Endothelial cell of umbilical vein (primary cell): ENCODE measurements at regions not wholly inside any gene's neighbourhood (a gene's known extent, or its start where the extent isn't known, plus 50 kb on each side); places are given as distances from the start of the nearest gene placed in this dataset.

Experiments used
- BruUV-seq: library from RNA; stranded (reverse); fragments of 400-500 nt; replicated peaks from 2 replicates; lab custom pipeline; 2021; lab: Mats Ljungman, UMichigan
- CTCF ChIA-PET: fragments of 300-600, 350-600 bp; sonication (Branson Sonifier 250); formaldehyde crosslinking; loops from one replicate; lab custom pipeline; 2021; ENCODE audit warnings: antibody characterized with exemption, inconsistent platforms; lab: Charles Lee
- POLR2A ChIA-PET: fragments of 300-600, 350-600 bp; sonication (Branson Sonifier 250); formaldehyde crosslinking; loops from one replicate; lab custom pipeline; 2021; ENCODE audit warnings: antibody characterized with exemption, inconsistent platforms; lab: Charles Lee
- DNase-seq: peaks from one replicate; pipeline ENCODE4 v3.0.0-alpha.2; 2011; ENCODE audit warnings: low read depth, low spot score
- FAIRE-seq: peaks from 2 replicates; lab custom pipeline; 2011; peaks lifted over from hg19 to GRCh38; lab: Jason Lieb, UNC
- H2AFZ ChIP-seq: 2 replicates; pipeline ENCODE4 v1.6.0; 2012; ENCODE audit warnings: low read depth, low read length, control low read depth, inconsistent platforms
- H3K27ac ChIP-seq: 2 replicates; pipeline ENCODE4 v1.5.1; 2011; ENCODE audit warnings: low read depth, mild to moderate bottlenecking, control low read depth, low read length, moderate library complexity; ENCODE audit not compliant: insufficient read depth
- H3K27me3 ChIP-seq, 2 experiments: 2 replicates each; pipeline versions ENCODE4 v1.6.0 to v1.6.1; 2011; ENCODE audit warnings: low read length in 2 of 2, mixed read lengths in 1 of 2; ENCODE audit not compliant: control insufficient read depth in 2 of 2, insufficient read depth in 2 of 2
- H3K36me3 ChIP-seq, 2 experiments: 2 replicates in 1 of 2; 3 replicates in 1 of 2; pipeline ENCODE4 v1.5.1; 2011; ENCODE audit warnings: low read length in 2 of 2, mild to moderate bottlenecking in 1 of 2, moderate library complexity in 1 of 2; ENCODE audit not compliant: control insufficient read depth in 2 of 2, insufficient read depth in 2 of 2; ENCODE audit errors: extremely low read depth in 1 of 2
- H3K4me1 ChIP-seq: 3 replicates; pipeline ENCODE4 v1.5.1; 2011; ENCODE audit warnings: mild to moderate bottlenecking, low read length; ENCODE audit not compliant: control insufficient read depth, insufficient read depth; ENCODE audit errors: extremely low read depth
- H3K4me2 ChIP-seq: 2 replicates; pipeline ENCODE4 v1.6.1; 2011; ENCODE audit warnings: low read length, control low read depth, mixed read lengths; ENCODE audit not compliant: insufficient read depth
- H3K4me3 ChIP-seq, 3 experiments: fragments of 200-600 bp in 1 of 3; sonication (generic), shearing (Covaris generic) in 1 of 3; replicated peaks in 1 of 3; 2 replicates each; pipeline ENCODE4 v1.5.1; 2011 to 2016; ENCODE audit warnings: control low read depth in 3 of 3, low read length in 3 of 3, mild to moderate bottlenecking in 2 of 3, inconsistent platforms in 1 of 3, low read depth in 1 of 3, moderate library complexity in 1 of 3; ENCODE audit not compliant: insufficient read depth in 1 of 3
- H3K79me2 ChIP-seq: 2 replicates; pipeline ENCODE4 v1.6.0; 2012; ENCODE audit warnings: low read length, inconsistent platforms; ENCODE audit not compliant: control insufficient read depth, insufficient read depth
- H3K9ac ChIP-seq: replicated peaks from 2 replicates; pipeline ENCODE3; 2011; ENCODE audit warnings: low read length, control low read depth; ENCODE audit not compliant: insufficient read depth; ENCODE audit errors: extremely low read depth
- H3K9me1 ChIP-seq: replicated peaks from 3 replicates; pipeline ENCODE4 v1.6.0; 2011; ENCODE audit warnings: mild to moderate bottlenecking, low read length; ENCODE audit not compliant: control insufficient read depth, insufficient read depth; ENCODE audit errors: extremely low read depth
- H3K9me3 ChIP-seq: replicated peaks from 2 replicates; pipeline ENCODE4 v1.5.1; 2012; ENCODE audit warnings: low read length, inconsistent platforms; ENCODE audit not compliant: control insufficient read depth, insufficient read depth
- H4K20me1 ChIP-seq: replicated peaks from 2 replicates; pipeline ENCODE3; 2011; ENCODE audit warnings: mild to moderate bottlenecking, low read length; ENCODE audit not compliant: control insufficient read depth, insufficient read depth; ENCODE audit errors: extremely low read depth
- EZH2 ChIP-seq: IDR thresholded peaks from 2 replicates; pipeline ENCODE4 v1.6.1; 2012; ENCODE audit warnings: borderline replicate concordance, low read depth, mild to moderate bottlenecking, moderate library complexity, low read length, inconsistent platforms; ENCODE audit not compliant: severe bottlenecking
- FOS ChIP-seq: IDR thresholded peaks from 2 replicates; pipeline ENCODE4 v1.6.1; 2011; ENCODE audit warnings: mild to moderate bottlenecking, low read length, moderate library complexity, borderline replicate concordance; ENCODE audit not compliant: insufficient read depth
- GATA2 ChIP-seq: IDR thresholded peaks from 2 replicates; pipeline ENCODE4 v1.7.0; 2011; ENCODE audit warnings: low read depth, mild to moderate bottlenecking, moderate library complexity, mixed read lengths, low read length; ENCODE audit not compliant: insufficient read length, insufficient read depth
- JUN ChIP-seq: IDR thresholded peaks from 2 replicates; pipeline ENCODE4 v1.6.1; 2011; ENCODE audit warnings: borderline replicate concordance, low read depth; ENCODE audit not compliant: insufficient read length, insufficient read depth
- MYC ChIP-seq: IDR thresholded peaks from one replicate; pipeline ENCODE4 v1.6.1; 2011; ENCODE audit warnings: mild to moderate bottlenecking, low read depth, low read length
- POLR2A ChIP-seq: IDR thresholded peaks from 2 replicates; pipeline ENCODE4 v1.6.1; 2012; ENCODE audit warnings: low read depth, mild to moderate bottlenecking, control low read depth, low read length
- POLR2AphosphoS5 ChIP-seq: IDR thresholded peaks from 2 replicates; pipeline ENCODE4 v1.6.1; 2012; ENCODE audit warnings: low read depth, mild to moderate bottlenecking, control low read depth, low read length, moderate library complexity; ENCODE audit not compliant: insufficient read depth
- dilution Hi-C: fragments of 300-500 bp; cut with MboI; formaldehyde crosslinking; loops from one replicate; pipeline ENCODE4 v1.15.0; 2019; ENCODE audit warnings: low sequenced_read_pairs; ENCODE audit not compliant: extremely low pct_ligation_motif_present
- intact Hi-C: fragments of 100-400 bp; cut with micrococcal nuclease; formaldehyde crosslinking; loops from one replicate; pipeline ENCODE4 v1.10.0; 2022
- TF ChIP-seq, protein P1 (sequence below), 2 donors: IDR thresholded peaks; 1 replicate in 1 of 2; 2 replicates in 1 of 2; pipeline ENCODE4 v1.5.1; 2011; ENCODE audit warnings: low read length in 2 of 2, mild to moderate bottlenecking in 2 of 2, moderate library complexity in 2 of 2, control low read depth in 1 of 2, inconsistent platforms in 1 of 2, low read depth in 1 of 2; ENCODE audit not compliant: insufficient read depth in 1 of 2; ENCODE audit errors: extremely low read depth in 1 of 2
- TF ChIP-seq, protein P2 (sequence below): IDR thresholded peaks from 2 replicates; pipeline ENCODE4 v1.6.1; 2011; ENCODE audit not compliant: insufficient read depth, insufficient read length

DNA sequence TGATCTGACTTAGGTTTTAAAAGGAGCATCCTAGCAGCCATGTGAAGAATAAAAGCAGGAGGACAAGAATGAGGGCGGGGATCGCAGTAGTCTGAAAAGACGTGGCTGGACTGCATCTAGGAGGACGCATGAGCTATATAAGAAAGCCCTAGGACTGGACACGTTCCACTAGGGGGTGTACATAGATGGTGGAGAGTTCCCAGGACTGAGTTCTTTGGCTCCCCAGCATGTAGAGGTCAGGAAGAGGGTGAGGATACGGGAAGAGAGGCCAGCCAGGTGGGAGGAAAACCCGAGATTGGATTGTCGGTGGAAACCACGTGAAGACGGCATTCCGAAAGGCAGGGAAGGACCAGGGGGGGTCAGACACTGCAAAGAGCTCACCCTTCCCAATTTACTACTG is 64.2 kb upstream of the CFAP161 start:
- POLR2A ChIA-PET, result interaction anchor here (1.0 to 1.5 kb wide), 2 partner anchors 46 to 67 kb away, joined by 3 read pairs; no protein-coding TSS in a partner anchor
- H3K4me2 ChIP-seq, result no peak overlapping the region
- H3K9ac ChIP-seq, result no peak overlapping the region
- no peak overlapping the region for H3K27ac ChIP-seq
- no TSS peak for BruUV-seq
- dilution Hi-C loops (no loop called here), intact Hi-C loops (loop anchor here (1.0 to 2.0 kb wide), 4 partner anchors 23 to 47 kb away; no protein-coding TSS in a partner anchor)
- CTCF ChIA-PET, result interaction anchor here (0.5 to 2.7 kb wide), 12 partner anchors 8 to 196 kb away, joined by 3 to 13 read pairs (median 4); partner anchors contain the start of gene TLNRD1
- no peak overlapping the region for H3K4me3 ChIP-seq
- no peaks in the 10 kb centered on the region for H3K79me2 ChIP-seq
- peaks cover 16% of the 10 kb centered on the region for H3K4me1 ChIP-seq
- peak; percentile 44 for DNase-seq
- H3K27me3 ChIP-seq, result no peaks in the 10 kb centered on the region
- H3K9me1 ChIP-seq, result no peaks in the 10 kb centered on the region
- peak overlapping the region; percentile 21 for H2AFZ ChIP-seq
- TF ChIP-seq JUN (no peak), POLR2AphosphoS5 (no peak), FOS (no peak), GATA2 (no peak), POLR2A (no peak), EZH2 (no peak), MYC (no peak)
- TF ChIP-seq, protein P1, sequence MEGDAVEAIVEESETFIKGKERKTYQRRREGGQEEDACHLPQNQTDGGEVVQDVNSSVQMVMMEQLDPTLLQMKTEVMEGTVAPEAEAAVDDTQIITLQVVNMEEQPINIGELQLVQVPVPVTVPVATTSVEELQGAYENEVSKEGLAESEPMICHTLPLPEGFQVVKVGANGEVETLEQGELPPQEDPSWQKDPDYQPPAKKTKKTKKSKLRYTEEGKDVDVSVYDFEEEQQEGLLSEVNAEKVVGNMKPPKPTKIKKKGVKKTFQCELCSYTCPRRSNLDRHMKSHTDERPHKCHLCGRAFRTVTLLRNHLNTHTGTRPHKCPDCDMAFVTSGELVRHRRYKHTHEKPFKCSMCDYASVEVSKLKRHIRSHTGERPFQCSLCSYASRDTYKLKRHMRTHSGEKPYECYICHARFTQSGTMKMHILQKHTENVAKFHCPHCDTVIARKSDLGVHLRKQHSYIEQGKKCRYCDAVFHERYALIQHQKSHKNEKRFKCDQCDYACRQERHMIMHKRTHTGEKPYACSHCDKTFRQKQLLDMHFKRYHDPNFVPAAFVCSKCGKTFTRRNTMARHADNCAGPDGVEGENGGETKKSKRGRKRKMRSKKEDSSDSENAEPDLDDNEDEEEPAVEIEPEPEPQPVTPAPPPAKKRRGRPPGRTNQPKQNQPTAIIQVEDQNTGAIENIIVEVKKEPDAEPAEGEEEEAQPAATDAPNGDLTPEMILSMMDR (IDR thresholded peaks at IDR 0.05; ENCODE audit: extremely low read depth in 1 of 2, insufficient read depth in 1 of 2, low read depth in 1 of 2, low read length in 2 of 2), result no peak
- TF ChIP-seq, protein P2, sequence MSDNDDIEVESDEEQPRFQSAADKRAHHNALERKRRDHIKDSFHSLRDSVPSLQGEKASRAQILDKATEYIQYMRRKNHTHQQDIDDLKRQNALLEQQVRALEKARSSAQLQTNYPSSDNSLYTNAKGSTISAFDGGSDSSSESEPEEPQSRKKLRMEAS, result no peak
- no peaks in the 10 kb centered on the region for H3K9me3 ChIP-seq
- FAIRE-seq, result peak; percentile 46
- no peaks in the 10 kb centered on the region for H4K20me1 ChIP-seq
- no peaks in the 10 kb centered on the region for H3K36me3 ChIP-seq
